GM06990 (cell line): ENCODE measurements at regions not wholly inside any gene's neighbourhood (a gene's known extent, or its start where the extent isn't known, plus 50 kb on each side); places are given as distances from the start of the nearest gene placed in this dataset.

Experiments
- DNase-seq: peaks from one replicate; pipeline ENCODE4 v3.0.0-alpha.2; 2011; ENCODE audit not compliant: insufficient read length; ENCODE audit errors: extremely low read depth
- H3K27me3 ChIP-seq: replicated peaks from 2 replicates; pipeline ENCODE4 v1.6.0; 2011; ENCODE audit warnings: low read length; ENCODE audit not compliant: control insufficient read depth, insufficient read depth
- H3K36me3 ChIP-seq: 2 replicates; pipeline ENCODE4 v1.5.1; 2011; ENCODE audit warnings: low read length; ENCODE audit not compliant: control insufficient read depth, insufficient read depth
- H3K4me3 ChIP-seq: replicated peaks from 2 replicates; pipeline ENCODE4 v1.5.1; 2011; ENCODE audit warnings: low read depth, mild to moderate bottlenecking, control low read depth, low read length
- CTCF ChIP-seq: IDR thresholded peaks from 2 replicates; pipeline ENCODE4 v1.5.1; 2011; ENCODE audit warnings: low read length, control low read depth, mild to moderate bottlenecking, inconsistent platforms; ENCODE audit not compliant: insufficient read depth, poor library complexity, severe bottlenecking

DNA sequence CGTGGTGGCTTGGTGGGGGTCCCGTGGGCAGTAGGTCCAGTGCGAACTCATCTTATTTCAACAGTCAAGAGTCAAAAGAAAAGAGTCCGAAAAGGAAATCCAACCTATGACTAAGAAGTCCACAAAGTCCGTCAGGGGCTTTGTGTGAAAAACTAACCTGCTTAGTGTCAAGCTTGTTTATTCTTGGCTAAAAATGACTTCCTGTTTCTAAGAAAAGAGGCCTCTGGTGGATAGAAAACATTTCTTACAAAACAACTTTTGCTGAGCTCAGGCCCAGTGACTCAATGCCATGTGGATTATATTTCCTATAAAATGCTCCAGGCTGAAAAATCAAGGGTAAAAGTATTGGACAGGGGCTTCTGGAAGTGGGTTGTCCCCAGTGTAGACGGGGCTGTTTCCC lies 105.9 kb downstream of the GADD45G start:
- DNase-seq: no peak
- Histone ChIP-seq H3K4me3 (no peak overlapping the region), H3K27me3 (no peaks in the 10 kb centered on the region), H3K36me3 (no peaks in the 10 kb centered on the region)
- no peak for TF ChIP-seq CTCF

GRCh38 chr9:89711866-89712265 lies 107.1 kb downstream of the GADD45G start:
- no peak for TF ChIP-seq CTCF
- Histone ChIP-seq H3K4me3 (no peak overlapping the region), H3K36me3 (no peaks in the 10 kb centered on the region), H3K27me3 (no peaks in the 10 kb centered on the region)
- no peak for DNase-seq

DNA sequence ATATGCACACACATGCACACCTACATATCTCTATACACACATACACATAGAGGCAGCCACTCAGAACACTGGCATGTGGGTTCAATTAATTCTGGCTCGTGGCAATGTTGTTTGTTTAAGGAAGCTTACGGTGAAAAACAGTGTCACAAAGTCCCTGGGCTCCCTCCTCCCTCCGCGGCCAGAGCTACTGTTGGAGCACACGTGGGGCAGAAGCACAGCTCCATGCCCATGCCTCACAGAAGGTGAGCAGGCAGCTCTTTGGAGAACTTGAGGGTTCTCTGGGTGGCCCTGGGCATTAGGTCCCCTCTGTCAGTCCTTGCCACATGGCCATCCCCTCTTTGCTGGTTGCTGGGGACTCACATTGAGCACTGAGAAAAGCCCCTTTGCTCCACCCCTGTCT lies 107.5 kb downstream of the GADD45G start:
- Histone ChIP-seq H3K4me3 (no peak overlapping the region), H3K36me3 (no peaks in the 10 kb centered on the region), H3K27me3 (no peaks in the 10 kb centered on the region)
- TF ChIP-seq CTCF: no peak
- no peak for DNase-seq

DNA sequence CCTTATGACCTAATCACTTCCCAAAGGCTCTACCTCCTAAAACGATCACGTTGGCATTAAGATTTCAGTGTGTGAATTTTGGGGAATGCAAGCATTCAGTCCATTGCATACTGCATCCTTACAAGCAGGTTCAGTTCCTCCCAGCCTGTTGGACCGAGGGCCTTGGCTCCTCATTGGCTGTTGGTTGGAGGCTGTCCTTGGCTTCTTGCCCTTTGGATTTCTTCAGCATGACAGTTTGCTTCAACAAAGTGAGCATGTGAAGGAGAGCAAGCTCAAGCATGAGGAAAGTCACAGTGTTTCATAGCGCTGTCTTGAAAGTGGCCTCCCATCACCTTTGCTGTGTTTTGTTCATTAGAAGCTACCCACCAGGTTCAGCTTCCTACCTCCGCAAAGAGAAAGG lies 109.5 kb downstream of the GADD45G start:
- TF ChIP-seq CTCF: no peak
- no peaks in the 10 kb centered on the region for H3K36me3 ChIP-seq
- DNase-seq: no peak
- no peak overlapping the region for H3K4me3 ChIP-seq
- H3K27me3 ChIP-seq: no peaks in the 10 kb centered on the region

GRCh38 chr9:89715318-89715858 lies 110.6 kb downstream of the GADD45G start:
- no peaks in the 10 kb centered on the region for H3K36me3 ChIP-seq

More at GRCh38 chr9:89715318-89715858, 110.6 kb downstream of the GADD45G start:
- H3K27me3 ChIP-seq: no peaks in the 10 kb centered on the region
- no peak overlapping the region for H3K4me3 ChIP-seq
- DNase-seq: no peak
- TF ChIP-seq CTCF: no peak
